Fibroblast of skin of left biceps (primary cell): ENCODE measurements at regions not wholly inside any gene's neighbourhood (a gene's known extent, or its start where the extent isn't known, plus 50 kb on each side); places are given as distances from the start of the nearest gene placed in this dataset.
A peak's percentile ranks its signal among the peaks of the same experiment; 100 is the strongest.

Experiments
- DNase-seq, 2 experiments: peaks; one replicate each; pipeline ENCODE4 v3.0.0-alpha.2; 2013; ENCODE audit warnings: low read depth in 2 of 2

GRCh38 chr16:79757968-79758367 is 157.4 kb upstream of the MAF start:
- DNase-seq, result no peak

GRCh38 chr16:79757163-79757562 is 156.6 kb upstream of the MAF start:
- DNase-seq, result no peak

GRCh38 chr16:79756571-79756970 is 156.0 kb upstream of the MAF start:
- no peak for DNase-seq

- DNase-seq, result peak; percentile 75 to 76
Measured at GRCh38 chr16:79754501-79754900, 154.0 kb upstream of the MAF start.

GRCh38 chr16:79754081-79754480 is 153.5 kb upstream of the MAF start:
- DNase-seq, result no peak

GRCh38 chr16:79753286-79753685 is 152.7 kb upstream of the MAF start:
- DNase-seq, result no peak

- no peak for DNase-seq
Measured at GRCh38 chr16:79752396-79752795, 151.9 kb upstream of the MAF start.

GRCh38 chr16:79751471-79752184 is 151.1 kb upstream of the MAF start:
- DNase-seq, result no peak

GRCh38 chr16:79750311-79750710 is 149.8 kb upstream of the MAF start:
- DNase-seq, result no peak

GRCh38 chr16:79748629-79749028 is 148.1 kb upstream of the MAF start:
- no peak for DNase-seq

GRCh38 chr16:79747688-79748087 is 147.2 kb upstream of the MAF start:
- no peak for DNase-seq

- no peak for DNase-seq
Measured at GRCh38 chr16:79740252-79740651, 139.7 kb upstream of the MAF start.

- no peak for DNase-seq
Measured at GRCh38 chr16:79735271-79735670, 134.7 kb upstream of the MAF start.

GRCh38 chr16:79734721-79735120 is 134.2 kb upstream of the MAF start:
- no peak for DNase-seq

GRCh38 chr16:79728923-79729240 is 128.3 kb upstream of the MAF start:
- no peak for DNase-seq

- DNase-seq, result no peak
Measured at GRCh38 chr16:79728048-79728922, 127.7 kb upstream of the MAF start.

GRCh38 chr16:79726902-79727301 is 126.4 kb upstream of the MAF start:
- DNase-seq, result no peak

GRCh38 chr16:79725051-79725450 is 124.5 kb upstream of the MAF start:
- DNase-seq, result no peak

GRCh38 chr16:79723583-79724168 is 123.1 kb upstream of the MAF start:
- no peak for DNase-seq

- no peak for DNase-seq
Measured at GRCh38 chr16:79721270-79721669, 120.7 kb upstream of the MAF start.

GRCh38 chr16:79717333-79718137 is 117.0 kb upstream of the MAF start:
- DNase-seq, result no peak
